ENCODE measurements at regions not wholly inside any gene's neighbourhood (a gene's known extent, or its start where the extent isn't known, plus 50 kb on each side); places are given as distances from the start of the nearest gene placed in this dataset.
A peak's percentile ranks its signal among the peaks of the same experiment; 100 is the strongest.

DNA sequence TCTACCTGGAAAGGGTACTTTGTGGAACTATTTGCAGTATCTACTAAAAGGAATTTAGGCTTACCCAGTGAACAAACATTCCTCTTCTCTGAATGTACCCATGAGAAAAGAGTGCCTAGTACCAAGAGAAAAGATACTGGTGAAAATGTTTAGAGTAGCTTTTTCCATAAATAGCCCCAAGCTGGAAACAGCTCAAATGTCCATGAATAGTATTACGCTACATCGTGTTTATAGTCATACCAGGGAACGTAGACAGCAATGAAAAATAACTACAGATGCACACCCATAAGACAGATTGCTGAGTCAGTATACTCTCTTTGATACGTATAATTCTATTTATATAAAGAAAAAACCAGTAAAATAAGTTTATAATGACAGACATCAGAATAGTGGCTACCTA, 285.9 kb downstream of the KLF6 start:
- DNase-seq (ENCODE audit: low spot score): no peak
- no peaks in the 10 kb centered on the region for H4K20me1 ChIP-seq (ENCODE audit: low read depth)
- Mint-ChIP-seq H3K9me3 (no peaks in the 10 kb centered on the region), H3K4me1 (peaks cover 36% of the 10 kb centered on the region), H3K4me3 (no peak overlapping the region), H3K27me3 (ENCODE audit: insufficient read depth, low read depth) (no peaks in the 10 kb centered on the region), H3K27ac (no peak overlapping the region), H3K36me3 (peaks cover 2% of the 10 kb centered on the region)
- no peaks in the 10 kb centered on the region for H3K9me3 ChIP-seq (ENCODE audit: low read depth)
- H3K9ac ChIP-seq: no peak overlapping the region
- H3K36me3 ChIP-seq: no peaks in the 10 kb centered on the region
- no peak overlapping the region for H2AFZ ChIP-seq (replicated peaks)
- no peak overlapping the region for H3K4me2 ChIP-seq
- H3K4me1 ChIP-seq: peaks cover 4% of the 10 kb centered on the region
- no peaks in the 10 kb centered on the region for H3F3A ChIP-seq (ENCODE audit: low read depth)
- TF ChIP-seq EZH2phosphoT487 (IDR thresholded peaks at IDR 0.05) (no peak), CTCF (IDR thresholded peaks at IDR 0.05) (no peak), EZH2 (IDR thresholded peaks at IDR 0.05) (no peak)
- no peak overlapping the region for H3K4me3 ChIP-seq
- no peak overlapping the region for H3K27ac ChIP-seq
- H3K27me3 ChIP-seq: no peaks in the 10 kb centered on the region
- H3K79me2 ChIP-seq (ENCODE audit: low read depth): no peaks in the 10 kb centered on the region

GRCh38 chr10:3497581-3497980, 287.4 kb downstream of the KLF6 start:
- TF ChIP-seq EZH2 (IDR thresholded peaks at IDR 0.05) (no peak), CTCF (IDR thresholded peaks at IDR 0.05) (no peak), EZH2phosphoT487 (IDR thresholded peaks at IDR 0.05) (no peak)
- H3K27me3 ChIP-seq: no peaks in the 10 kb centered on the region
- H3K4me1 ChIP-seq: peaks cover 4% of the 10 kb centered on the region
- H3K4me3 ChIP-seq: no peak overlapping the region
- H3K36me3 ChIP-seq: no peaks in the 10 kb centered on the region
- H3K4me2 ChIP-seq: no peak overlapping the region
- no peak overlapping the region for H2AFZ ChIP-seq (replicated peaks)
- no peak for DNase-seq (ENCODE audit: low spot score)
- no peak overlapping the region for H3K27ac ChIP-seq
- no peaks in the 10 kb centered on the region for H4K20me1 ChIP-seq (ENCODE audit: low read depth)
- no peaks in the 10 kb centered on the region for H3F3A ChIP-seq (ENCODE audit: low read depth)
- no peaks in the 10 kb centered on the region for H3K9me3 ChIP-seq (ENCODE audit: low read depth)
- Mint-ChIP-seq H3K27ac (no peak overlapping the region), H3K9me3 (no peaks in the 10 kb centered on the region), H3K36me3 (peaks cover 2% of the 10 kb centered on the region), H3K4me1 (peaks cover 33% of the 10 kb centered on the region), H3K4me3 (no peak overlapping the region), H3K27me3 (ENCODE audit: insufficient read depth, low read depth) (no peaks in the 10 kb centered on the region)
- H3K9ac ChIP-seq: no peak overlapping the region
- H3K79me2 ChIP-seq (ENCODE audit: low read depth): no peaks in the 10 kb centered on the region

- H3K4me1 Mint-ChIP-seq: peaks cover 28% of the 10 kb centered on the region
- no peaks in the 10 kb centered on the region for H3K36me3 ChIP-seq
- no peaks in the 10 kb centered on the region for H3K79me2 ChIP-seq (ENCODE audit: low read depth)
- H3K4me1 ChIP-seq: peaks cover 4% of the 10 kb centered on the region
- H4K20me1 ChIP-seq (ENCODE audit: low read depth): no peaks in the 10 kb centered on the region
- H3K4me2 ChIP-seq: no peak overlapping the region
- H3K27me3 ChIP-seq: no peaks in the 10 kb centered on the region
- no peak overlapping the region for H3K4me3 ChIP-seq
- no peak overlapping the region for H3K27ac ChIP-seq
- DNase-seq (ENCODE audit: low spot score): no peak
- H3K4me3 Mint-ChIP-seq: no peak overlapping the region
- H2AFZ ChIP-seq (replicated peaks): peak overlapping the region; percentile 3
- TF ChIP-seq CTCF (IDR thresholded peaks at IDR 0.05) (no peak), EZH2phosphoT487 (IDR thresholded peaks at IDR 0.05) (no peak), EZH2 (IDR thresholded peaks at IDR 0.05) (no peak)
- H3K27ac Mint-ChIP-seq: no peak overlapping the region
- peaks cover 2% of the 10 kb centered on the region for H3K36me3 Mint-ChIP-seq
- H3F3A ChIP-seq (ENCODE audit: low read depth): no peaks in the 10 kb centered on the region
- no peaks in the 10 kb centered on the region for H3K9me3 ChIP-seq (ENCODE audit: low read depth)
- H3K9me3 Mint-ChIP-seq: no peaks in the 10 kb centered on the region
- no peak overlapping the region for H3K9ac ChIP-seq
- H3K27me3 Mint-ChIP-seq (ENCODE audit: insufficient read depth, low read depth): no peaks in the 10 kb centered on the region
Measured at GRCh38 chr10:3496138-3496537, 288.9 kb downstream of the KLF6 start.

All from neural progenitor cell (in vitro differentiated cells).